PC-9 (cell line): ENCODE measurements at regions not wholly inside any gene's neighbourhood (a gene's known extent, or its start where the extent isn't known, plus 50 kb on each side); places are given as distances from the start of the nearest gene placed in this dataset.

Experiments used
- BruUV-seq: library from RNA; stranded (reverse); fragments of 400-500 nt; replicated peaks from 2 replicates; lab custom pipeline; 2021; lab: Mats Ljungman, UMichigan
- CTCF ChIA-PET: fragments of 300-600 bp; sonication (Branson Sonifier 250); formaldehyde crosslinking; loops from one replicate; lab custom pipeline; 2022; ENCODE audit warnings: antibody characterized with exemption; lab: Charles Lee
- POLR2A ChIA-PET: fragments of 300-600 bp; sonication (Branson Sonifier 250); formaldehyde crosslinking; loops from one replicate; lab custom pipeline; 2022; ENCODE audit warnings: antibody characterized with exemption; ENCODE audit not compliant: unreplicated experiment; lab: Charles Lee
- DNase-seq, 2 experiments: peaks; one replicate each; pipeline versions ENCODE4 v3.0.0 to v3.0.0-alpha.2; 2015 to 2022; ENCODE audit warnings: mixed read lengths in 1 of 2
- H2AFZ ChIP-seq: fragments of 200-600 bp; sonication (generic); 2 replicates; pipeline ENCODE4 v1.8.1; 2017; ENCODE audit warnings: antibody characterized with exemption
- H3F3A ChIP-seq: fragments of 200-600 bp; sonication (generic); 2 replicates; pipeline ENCODE4 v1.8.1; 2017; ENCODE audit warnings: antibody characterized with exemption, mild to moderate bottlenecking, low read depth; ENCODE audit not compliant: insufficient read depth
- H3K27ac ChIP-seq: fragments of 200-600 bp; sonication (generic); 2 replicates; pipeline ENCODE4 v1.6.1; 2016; ENCODE audit warnings: mixed run types
- H3K27me3 ChIP-seq: fragments of 200-600 bp; sonication (generic); 2 replicates; pipeline ENCODE4 v1.6.1; 2016; ENCODE audit warnings: low read depth, mixed run types; ENCODE audit not compliant: insufficient read depth
- H3K36me3 ChIP-seq: fragments of 200-600 bp; sonication (generic); 2 replicates; pipeline ENCODE4 v1.6.1; 2016; ENCODE audit warnings: low read depth, mixed run types
- H3K4me1 ChIP-seq: fragments of 200-600 bp; sonication (generic); replicated peaks from 2 replicates; pipeline ENCODE4 v1.6.1; 2016; ENCODE audit warnings: mixed run types; ENCODE audit not compliant: insufficient read depth
- H3K4me2 ChIP-seq: fragments of 200-600 bp; sonication (generic); 2 replicates; pipeline ENCODE4 v1.6.1; 2017; ENCODE audit warnings: mixed run types
- H3K4me3 ChIP-seq: fragments of 200-600 bp; sonication (generic); 2 replicates; pipeline ENCODE4 v1.6.1; 2016; ENCODE audit warnings: mixed run types
- H3K79me2 ChIP-seq: fragments of 200-600 bp; sonication (generic); 2 replicates; pipeline ENCODE4 v1.6.1; 2017; ENCODE audit warnings: low read depth, mixed run types
- H3K9me2 ChIP-seq: fragments of 200-600 bp; sonication (generic); 2 replicates; pipeline ENCODE4 v1.8.1; 2017; ENCODE audit warnings: mild to moderate bottlenecking; ENCODE audit not compliant: insufficient read depth
- H3K9me3 ChIP-seq: fragments of 200-600 bp; sonication (generic); 2 replicates; pipeline ENCODE4 v1.8.1; 2016; ENCODE audit warnings: low read depth; ENCODE audit not compliant: insufficient read depth
- H4K20me1 ChIP-seq: fragments of 200-600 bp; sonication (generic); 2 replicates; pipeline ENCODE4 v1.8.1; 2017; ENCODE audit not compliant: insufficient read depth
- EZH2 ChIP-seq: fragments of 200-600 bp; sonication (generic); IDR thresholded peaks from 2 replicates; pipeline ENCODE4 v1.8.0; 2017; ENCODE audit warnings: antibody characterized with exemption, low read depth
- intact Hi-C: fragments of 100-400 bp; cut with micrococcal nuclease; formaldehyde crosslinking; loops from one replicate; pipeline ENCODE4 v1.10.0; 2022; ENCODE audit not compliant: unreplicated experiment
- TF ChIP-seq, protein P1 (sequence below): fragments of 200-600 bp; sonication (generic); conservative IDR thresholded peaks from 2 replicates; pipeline ENCODE4 v1.6.1; 2017; ENCODE audit warnings: mixed run types, antibody characterized with exemption, mild to moderate bottlenecking, moderate library complexity

GRCh38 chr16:50945171-50945570 lies 203.3 kb downstream of the CYLD start:
- Histone ChIP-seq H3K4me3 (no peak overlapping the region), H3K27ac (no peak overlapping the region), H3K9me3 (no peaks in the 10 kb centered on the region), H3K4me2 (no peak overlapping the region), H3K36me3 (no peaks in the 10 kb centered on the region), H3F3A (no peaks in the 10 kb centered on the region), H3K9me2 (no peaks in the 10 kb centered on the region), H2AFZ (no peak overlapping the region), H3K27me3 (peaks cover 45% of the 10 kb centered on the region), H3K79me2 (no peaks in the 10 kb centered on the region), H4K20me1 (no peaks in the 10 kb centered on the region), H3K4me1 (no peaks in the 10 kb centered on the region)
- intact Hi-C loops, result no loop called here
- POLR2A ChIA-PET, result no interaction called here
- no TSS peak for BruUV-seq
- no peak for TF ChIP-seq EZH2
- TF ChIP-seq, protein P1, sequence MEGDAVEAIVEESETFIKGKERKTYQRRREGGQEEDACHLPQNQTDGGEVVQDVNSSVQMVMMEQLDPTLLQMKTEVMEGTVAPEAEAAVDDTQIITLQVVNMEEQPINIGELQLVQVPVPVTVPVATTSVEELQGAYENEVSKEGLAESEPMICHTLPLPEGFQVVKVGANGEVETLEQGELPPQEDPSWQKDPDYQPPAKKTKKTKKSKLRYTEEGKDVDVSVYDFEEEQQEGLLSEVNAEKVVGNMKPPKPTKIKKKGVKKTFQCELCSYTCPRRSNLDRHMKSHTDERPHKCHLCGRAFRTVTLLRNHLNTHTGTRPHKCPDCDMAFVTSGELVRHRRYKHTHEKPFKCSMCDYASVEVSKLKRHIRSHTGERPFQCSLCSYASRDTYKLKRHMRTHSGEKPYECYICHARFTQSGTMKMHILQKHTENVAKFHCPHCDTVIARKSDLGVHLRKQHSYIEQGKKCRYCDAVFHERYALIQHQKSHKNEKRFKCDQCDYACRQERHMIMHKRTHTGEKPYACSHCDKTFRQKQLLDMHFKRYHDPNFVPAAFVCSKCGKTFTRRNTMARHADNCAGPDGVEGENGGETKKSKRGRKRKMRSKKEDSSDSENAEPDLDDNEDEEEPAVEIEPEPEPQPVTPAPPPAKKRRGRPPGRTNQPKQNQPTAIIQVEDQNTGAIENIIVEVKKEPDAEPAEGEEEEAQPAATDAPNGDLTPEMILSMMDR, result no peak
- CTCF ChIA-PET, result no interaction called here
- no peak for DNase-seq

- intact Hi-C loops, result no loop called here
- H4K20me1 ChIP-seq, result no peaks in the 10 kb centered on the region
- no peak overlapping the region for H3K4me3 ChIP-seq
- H2AFZ ChIP-seq, result no peak overlapping the region
- BruUV-seq, result no TSS peak
- no peak overlapping the region for H3K27ac ChIP-seq
- H3K79me2 ChIP-seq, result no peaks in the 10 kb centered on the region
- no peaks in the 10 kb centered on the region for H3K9me3 ChIP-seq
- TF ChIP-seq EZH2, result no peak
- TF ChIP-seq, protein P1, result no peak
- H3K36me3 ChIP-seq, result no peaks in the 10 kb centered on the region
- CTCF ChIA-PET, result no interaction called here
- H3F3A ChIP-seq, result no peaks in the 10 kb centered on the region
- no peaks in the 10 kb centered on the region for H3K4me1 ChIP-seq
- H3K27me3 ChIP-seq, result peaks cover 53% of the 10 kb centered on the region
- no peaks in the 10 kb centered on the region for H3K9me2 ChIP-seq
- no peak overlapping the region for H3K4me2 ChIP-seq
- POLR2A ChIA-PET, result no interaction called here
- no peak for DNase-seq
Measured at GRCh38 chr16:50944436-50944835, 202.6 kb downstream of the CYLD start.

GRCh38 chr16:50944033-50944432 lies 202.1 kb downstream of the CYLD start:
- Histone ChIP-seq H3K4me1 (no peaks in the 10 kb centered on the region), H2AFZ (no peak overlapping the region), H3K9me3 (no peaks in the 10 kb centered on the region), H3K27ac (no peak overlapping the region), H3K4me2 (no peak overlapping the region), H3F3A (no peaks in the 10 kb centered on the region), H3K27me3 (peaks cover 56% of the 10 kb centered on the region), H3K4me3 (no peak overlapping the region), H3K9me2 (no peaks in the 10 kb centered on the region), H3K79me2 (no peaks in the 10 kb centered on the region), H3K36me3 (no peaks in the 10 kb centered on the region), H4K20me1 (no peaks in the 10 kb centered on the region)
- DNase-seq, result no peak
- ChIA-PET POLR2A (no interaction called here), CTCF (no interaction called here)
- BruUV-seq, result no TSS peak
- TF ChIP-seq EZH2, result no peak
- TF ChIP-seq, protein P1, result no peak
- intact Hi-C loops, result no loop called here
